SK-N-SH treated with all-trans-retinoic acid at 6 μM for 48 hours (cell line): ENCODE measurements at regions not wholly inside any gene's neighbourhood (a gene's known extent, or its start where the extent isn't known, plus 50 kb on each side); places are given as distances from the start of the nearest gene placed in this dataset.

Experiments used
- ATAC-seq: fragments of 200-7000 bp; cut with Tn5 transposase; 3 replicates; pipeline ENCODE4 v1.9.1; 2020; ENCODE audit warnings: mild to moderate bottlenecking, moderate library complexity
- ARNTL ChIP-seq: fragments of 450-650 bp; formaldehyde crosslinking; IDR thresholded peaks from 2 replicates; pipeline ENCODE4 v1.5.0; 2020; ENCODE audit warnings: low read depth, mild to moderate bottlenecking, moderate library complexity, borderline replicate concordance
- BACH2 ChIP-seq: fragments of 250-450 bp; sonication (Bioruptor Pico); IDR thresholded peaks from 2 replicates; pipeline ENCODE4 v1.9.0; 2021; ENCODE audit warnings: mild to moderate bottlenecking, borderline replicate concordance
- CREB5 ChIP-seq: fragments of 250-450 bp; sonication (Bioruptor Pico); IDR thresholded peaks from 2 replicates; pipeline ENCODE4 v1.5.1; 2020; ENCODE audit warnings: low read depth, mild to moderate bottlenecking, moderate library complexity
- CSDC2 ChIP-seq: fragments of 250-450 bp; sonication (Bioruptor Pico); IDR thresholded peaks from 2 replicates; pipeline ENCODE4 v1.5.0; 2020; ENCODE audit warnings: mild to moderate bottlenecking, moderate library complexity
- ESRRG ChIP-seq: fragments of 250-450 bp; sonication (Bioruptor Pico); IDR thresholded peaks from 2 replicates; pipeline ENCODE4 v1.6.1; 2021; ENCODE audit warnings: mild to moderate bottlenecking
- GLIS3 ChIP-seq: fragments of 250-450 bp; sonication (Bioruptor Pico); IDR thresholded peaks from 2 replicates; pipeline ENCODE4 v1.5.0; 2020; ENCODE audit warnings: mild to moderate bottlenecking, moderate library complexity
- ISL1 ChIP-seq: fragments of 250-450 bp; sonication (Bioruptor Pico); IDR thresholded peaks from 2 replicates; pipeline ENCODE4 v2.1.2; 2022; ENCODE audit warnings: mild to moderate bottlenecking, moderate library complexity
- OSR1 ChIP-seq: fragments of 250-450 bp; sonication (Bioruptor Pico); IDR thresholded peaks from 2 replicates; pipeline ENCODE4 v1.8.0; 2022; ENCODE audit warnings: moderate library complexity, mild to moderate bottlenecking, inconsistent platforms
- POU6F1 ChIP-seq: fragments of 250-450 bp; sonication (Bioruptor Pico); IDR thresholded peaks from 2 replicates; pipeline ENCODE4 v1.8.0; 2021; ENCODE audit warnings: low read depth, mild to moderate bottlenecking, moderate library complexity, borderline replicate concordance
- PPARA ChIP-seq: fragments of 250-450 bp; sonication (Bioruptor Pico); IDR thresholded peaks from 2 replicates; pipeline ENCODE4 v1.5.0; 2020; ENCODE audit warnings: mild to moderate bottlenecking, borderline replicate concordance
- RARB ChIP-seq: fragments of 250-450 bp; sonication (Bioruptor Pico); IDR thresholded peaks from 2 replicates; pipeline ENCODE4 v1.8.0; 2021; ENCODE audit warnings: mild to moderate bottlenecking, moderate library complexity
- SNAI2 ChIP-seq: fragments of 250-450 bp; sonication (Bioruptor Pico); IDR thresholded peaks from 2 replicates; pipeline ENCODE4 v1.5.0; 2020; ENCODE audit warnings: mild to moderate bottlenecking, moderate library complexity
- TCF4 ChIP-seq: fragments of 250-450 bp; sonication (Bioruptor Pico); IDR thresholded peaks from 2 replicates; pipeline ENCODE4 v1.8.0; 2021; ENCODE audit warnings: mild to moderate bottlenecking, moderate library complexity, borderline replicate concordance
- TOX ChIP-seq: fragments of 250-450 bp; sonication (Bioruptor Pico); IDR thresholded peaks from 2 replicates; pipeline ENCODE4 v1.8.0; 2021; ENCODE audit warnings: mild to moderate bottlenecking, moderate library complexity, borderline replicate concordance
- ZC3H10 ChIP-seq: fragments of 250-450 bp; sonication (Bioruptor Pico); IDR thresholded peaks from 2 replicates; pipeline ENCODE4 v1.5.1; 2021; ENCODE audit warnings: mild to moderate bottlenecking, moderate library complexity
- ZFP3 ChIP-seq: fragments of 250-450 bp; sonication (Bioruptor Pico); IDR thresholded peaks from 2 replicates; pipeline ENCODE4 v1.5.0; 2020; ENCODE audit warnings: mild to moderate bottlenecking, moderate library complexity
- ZFP30 ChIP-seq: fragments of 450-650 bp; formaldehyde crosslinking; IDR thresholded peaks from 2 replicates; pipeline ENCODE4 v1.5.0; 2022; ENCODE audit warnings: mild to moderate bottlenecking, moderate library complexity
- ZNF565 ChIP-seq: fragments of 450-650 bp; formaldehyde crosslinking; conservative IDR thresholded peaks from 2 replicates; pipeline ENCODE4 v1.5.0; 2020; ENCODE audit warnings: low read depth, mild to moderate bottlenecking, moderate library complexity
- ZNF70 ChIP-seq: fragments of 450-650 bp; formaldehyde crosslinking; IDR thresholded peaks from 2 replicates; pipeline ENCODE4 v1.5.0; 2020; ENCODE audit warnings: mild to moderate bottlenecking, moderate library complexity
- ZNF8 ChIP-seq: fragments of 450-650 bp; formaldehyde crosslinking; IDR thresholded peaks from 2 replicates; pipeline ENCODE4 v1.5.0; 2020; ENCODE audit warnings: mild to moderate bottlenecking, moderate library complexity
- TF ChIP-seq, protein P1 (sequence below): fragments of 250-450 bp; sonication (Bioruptor Pico); IDR thresholded peaks from 2 replicates; pipeline ENCODE4 v1.8.0; 2020; ENCODE audit warnings: mild to moderate bottlenecking, moderate library complexity, borderline replicate concordance
- TF ChIP-seq, protein P2 (sequence below): fragments of 250-450 bp; sonication (Bioruptor Pico); IDR thresholded peaks from 2 replicates; pipeline ENCODE4 v1.5.1; 2021; ENCODE audit warnings: mild to moderate bottlenecking, moderate library complexity

DNA sequence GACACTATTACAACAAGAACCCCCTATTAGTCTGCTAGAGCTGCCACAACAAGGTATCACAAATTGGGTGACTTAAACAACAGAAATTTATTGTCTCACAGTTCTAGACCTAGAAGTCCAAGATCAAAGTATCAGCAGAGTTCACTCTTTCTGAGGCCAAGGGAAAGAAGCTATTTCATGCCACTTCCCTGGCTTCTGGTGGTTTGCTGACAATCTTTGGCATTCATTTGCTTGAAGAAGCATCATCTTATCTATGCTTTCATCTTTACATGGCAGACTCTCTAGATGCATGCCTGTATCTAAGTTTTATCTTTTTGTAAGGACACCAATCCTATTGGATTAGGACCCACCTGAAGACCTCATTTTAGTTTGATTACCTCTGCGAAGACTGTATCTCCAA, 296.8 kb upstream of the MARCKS start:
- TF ChIP-seq ZNF70 (CRISPR knock-in tag) (no peak), BACH2 (CRISPR knock-in tag) (no peak), SNAI2 (no peak), RARB (CRISPR knock-in tag) (no peak), TOX (no peak), ISL1 (no peak), GLIS3 (CRISPR knock-in tag) (no peak), CSDC2 (CRISPR knock-in tag) (no peak), ARNTL (CRISPR knock-in tag) (no peak), ZFP30 (no peak), CREB5 (CRISPR knock-in tag) (no peak), ESRRG (no peak), PPARA (CRISPR knock-in tag) (no peak), TCF4 (CRISPR knock-in tag) (no peak), ZC3H10 (CRISPR knock-in tag) (no peak), OSR1 (no peak)
- TF ChIP-seq, protein P1, sequence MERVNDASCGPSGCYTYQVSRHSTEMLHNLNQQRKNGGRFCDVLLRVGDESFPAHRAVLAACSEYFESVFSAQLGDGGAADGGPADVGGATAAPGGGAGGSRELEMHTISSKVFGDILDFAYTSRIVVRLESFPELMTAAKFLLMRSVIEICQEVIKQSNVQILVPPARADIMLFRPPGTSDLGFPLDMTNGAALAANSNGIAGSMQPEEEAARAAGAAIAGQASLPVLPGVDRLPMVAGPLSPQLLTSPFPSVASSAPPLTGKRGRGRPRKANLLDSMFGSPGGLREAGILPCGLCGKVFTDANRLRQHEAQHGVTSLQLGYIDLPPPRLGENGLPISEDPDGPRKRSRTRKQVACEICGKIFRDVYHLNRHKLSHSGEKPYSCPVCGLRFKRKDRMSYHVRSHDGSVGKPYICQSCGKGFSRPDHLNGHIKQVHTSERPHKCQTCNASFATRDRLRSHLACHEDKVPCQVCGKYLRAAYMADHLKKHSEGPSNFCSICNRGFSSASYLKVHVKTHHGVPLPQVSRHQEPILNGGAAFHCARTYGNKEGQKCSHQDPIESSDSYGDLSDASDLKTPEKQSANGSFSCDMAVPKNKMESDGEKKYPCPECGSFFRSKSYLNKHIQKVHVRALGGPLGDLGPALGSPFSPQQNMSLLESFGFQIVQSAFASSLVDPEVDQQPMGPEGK, result no peak
- TF ChIP-seq, protein P2, sequence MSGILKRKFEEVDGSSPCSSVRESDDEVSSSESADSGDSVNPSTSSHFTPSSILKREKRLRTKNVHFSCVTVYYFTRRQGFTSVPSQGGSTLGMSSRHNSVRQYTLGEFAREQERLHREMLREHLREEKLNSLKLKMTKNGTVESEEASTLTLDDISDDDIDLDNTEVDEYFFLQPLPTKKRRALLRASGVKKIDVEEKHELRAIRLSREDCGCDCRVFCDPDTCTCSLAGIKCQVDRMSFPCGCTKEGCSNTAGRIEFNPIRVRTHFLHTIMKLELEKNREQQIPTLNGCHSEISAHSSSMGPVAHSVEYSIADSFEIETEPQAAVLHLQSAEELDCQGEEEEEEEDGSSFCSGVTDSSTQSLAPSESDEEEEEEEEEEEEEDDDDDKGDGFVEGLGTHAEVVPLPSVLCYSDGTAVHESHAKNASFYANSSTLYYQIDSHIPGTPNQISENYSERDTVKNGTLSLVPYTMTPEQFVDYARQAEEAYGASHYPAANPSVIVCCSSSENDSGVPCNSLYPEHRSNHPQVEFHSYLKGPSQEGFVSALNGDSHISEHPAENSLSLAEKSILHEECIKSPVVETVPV (CRISPR knock-in tag), result no peak
- TF ChIP-seq, all 23 proteins: peak for 0
- ATAC-seq, result no peak

- no peak for TF ChIP-seq RARB (CRISPR knock-in tag)
- TF ChIP-seq ISL1, result 0 out of 2 replicates have a peak, but pooled peaks have one; percentile 23
- ATAC-seq, result peak; percentile 3; the same call in 2 of the 3 replicates
Observed at GRCh38 chr6:113560908-113561307, 296.2 kb upstream of the MARCKS start.

DNA sequence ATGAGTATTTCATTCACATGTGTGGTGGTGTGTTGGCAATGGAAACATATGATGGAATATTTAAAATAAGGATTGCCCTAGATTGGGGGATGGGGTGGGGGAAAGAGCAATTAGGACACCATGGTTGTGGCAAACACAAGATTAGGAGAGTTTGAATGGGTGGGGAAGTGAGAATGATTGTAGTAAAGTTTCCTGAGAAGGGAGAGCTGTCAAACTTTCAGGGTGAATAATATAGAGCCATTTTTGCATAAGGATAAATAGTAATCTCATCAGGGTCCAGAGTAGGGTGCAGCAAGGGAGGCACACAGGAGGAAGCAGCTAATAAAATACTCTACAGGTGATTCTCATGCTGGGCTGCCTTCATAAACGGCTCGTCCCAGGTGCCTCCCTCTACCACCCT, 294.9 kb upstream of the MARCKS start:
- no peak for ATAC-seq
- TF ChIP-seq ZFP3 (CRISPR knock-in tag), result no peak
- TF ChIP-seq TOX, result no peak
- no peak for TF ChIP-seq ESRRG
- no peak for TF ChIP-seq ZNF8
- no peak for TF ChIP-seq SNAI2
- no peak for TF ChIP-seq ZNF70 (CRISPR knock-in tag)

- ATAC-seq, result peak; percentile 91
- peak; percentile 90 for TF ChIP-seq POU6F1 (CRISPR knock-in tag)
- TF ChIP-seq ESRRG, result no peak
- TF ChIP-seq OSR1, result peak; percentile 71; the same call in 1 of the 2 replicates
- TF ChIP-seq ZNF70 (CRISPR knock-in tag), result no peak
- 0 out of 2 replicates have a peak, but pooled peaks have one; percentile 70 for TF ChIP-seq SNAI2
- TF ChIP-seq CSDC2 (CRISPR knock-in tag), result peak; percentile 91
- TF ChIP-seq RARB (CRISPR knock-in tag), result peak; percentile 44; the same call in 1 of the 2 replicates
- TF ChIP-seq ZNF565 (CRISPR knock-in tag), result no peak
- TF ChIP-seq ZC3H10 (CRISPR knock-in tag), result peak; percentile 94
- peak; percentile 17; the same call in 1 of the 2 replicates for TF ChIP-seq CREB5 (CRISPR knock-in tag)
- TF ChIP-seq, protein P2 (CRISPR knock-in tag), result no peak
- no peak for TF ChIP-seq ARNTL (CRISPR knock-in tag)
- no peak for TF ChIP-seq PPARA (CRISPR knock-in tag)
- TF ChIP-seq ZNF8, result no peak
- TF ChIP-seq GLIS3 (CRISPR knock-in tag), result peak; percentile 62; the same call in 1 of the 2 replicates
- TF ChIP-seq, protein P1, result peak; percentile 70
- peak; percentile 90 for TF ChIP-seq TOX
- TF ChIP-seq ZFP30, result no peak
- no peak for TF ChIP-seq BACH2 (CRISPR knock-in tag)
Observed at GRCh38 chr6:113564371-113565171, 292.6 kb upstream of the MARCKS start.
